Right lobe of liver (tissue), 4 donors: ENCODE measurements at regions not wholly inside any gene's neighbourhood (a gene's known extent, or its start where the extent isn't known, plus 50 kb on each side); places are given as distances from the start of the nearest gene placed in this dataset.

ENCODE experiments used
- POLR2A ChIP-seq: fragments of 450-650 bp; IDR thresholded peaks from one replicate; pipeline ENCODE4 v1.6.1; 2017; ENCODE audit warnings: antibody characterized with exemption, mild to moderate bottlenecking
- TF ChIP-seq, protein P1 (sequence below), 4 donors: fragments of 200-600 bp in 3 of 4; fragments of 450-650 bp in 1 of 4; IDR thresholded peaks; one replicate each; pipeline versions ENCODE4 v1.5.1 to v1.8.0; 2016 to 2022; ENCODE audit warnings: antibody characterized with exemption in 4 of 4, mild to moderate bottlenecking in 2 of 4
- donor health status: DM: no; HTN: no; CAD: no.
- donor health status: DM: no; HTN: no; CAD: no.
- donor health status: DM: no; HTN: yes; CAD: no.

- TF ChIP-seq, protein P1, sequence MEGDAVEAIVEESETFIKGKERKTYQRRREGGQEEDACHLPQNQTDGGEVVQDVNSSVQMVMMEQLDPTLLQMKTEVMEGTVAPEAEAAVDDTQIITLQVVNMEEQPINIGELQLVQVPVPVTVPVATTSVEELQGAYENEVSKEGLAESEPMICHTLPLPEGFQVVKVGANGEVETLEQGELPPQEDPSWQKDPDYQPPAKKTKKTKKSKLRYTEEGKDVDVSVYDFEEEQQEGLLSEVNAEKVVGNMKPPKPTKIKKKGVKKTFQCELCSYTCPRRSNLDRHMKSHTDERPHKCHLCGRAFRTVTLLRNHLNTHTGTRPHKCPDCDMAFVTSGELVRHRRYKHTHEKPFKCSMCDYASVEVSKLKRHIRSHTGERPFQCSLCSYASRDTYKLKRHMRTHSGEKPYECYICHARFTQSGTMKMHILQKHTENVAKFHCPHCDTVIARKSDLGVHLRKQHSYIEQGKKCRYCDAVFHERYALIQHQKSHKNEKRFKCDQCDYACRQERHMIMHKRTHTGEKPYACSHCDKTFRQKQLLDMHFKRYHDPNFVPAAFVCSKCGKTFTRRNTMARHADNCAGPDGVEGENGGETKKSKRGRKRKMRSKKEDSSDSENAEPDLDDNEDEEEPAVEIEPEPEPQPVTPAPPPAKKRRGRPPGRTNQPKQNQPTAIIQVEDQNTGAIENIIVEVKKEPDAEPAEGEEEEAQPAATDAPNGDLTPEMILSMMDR (IDR thresholded peaks at IDR 0.05), result no peak
- no peak for TF ChIP-seq POLR2A
Observed at GRCh38 chr14:51465486-51465885, 186.2 kb upstream of the FRMD6 start.
